Neural cell (in vitro differentiated cells): ENCODE measurements at regions not wholly inside any gene's neighbourhood (a gene's known extent, or its start where the extent isn't known, plus 50 kb on each side); places are given as distances from the start of the nearest gene placed in this dataset.

Experiments used
- H2AFZ ChIP-seq: fragments of 200-600, 300-800 bp; sonication (generic), shearing (Covaris generic); 2 replicates; pipeline ENCODE4 v1.6.0; 2014; ENCODE audit warnings: low read depth, mild to moderate bottlenecking, antibody characterized with exemption, low read length, moderate library complexity
- H3F3A ChIP-seq: fragments of 200-600 bp; shearing (Covaris generic); 2 replicates; pipeline ENCODE4 v1.6.1; 2016; ENCODE audit warnings: mild to moderate bottlenecking, moderate library complexity, mixed read lengths, antibody characterized with exemption, low read length; ENCODE audit not compliant: insufficient read depth, poor library complexity, severe bottlenecking
- H3K27ac ChIP-seq: fragments of 200-600, 300-800 bp; sonication (generic), shearing (Covaris generic); 2 replicates; pipeline ENCODE4 v1.5.1; 2014; ENCODE audit warnings: mild to moderate bottlenecking, low read length, moderate library complexity
- H3K27me3 ChIP-seq: fragments of 300-800, 200-600 bp; sonication (generic), shearing (Covaris generic); 2 replicates; pipeline ENCODE4 v1.6.0; 2014; ENCODE audit warnings: mild to moderate bottlenecking, low read depth, low read length, moderate library complexity; ENCODE audit not compliant: insufficient read depth
- H3K36me3 ChIP-seq: fragments of 300-800, 200-600 bp; sonication (generic), shearing (Covaris generic); 2 replicates; pipeline ENCODE4 v1.5.1; 2014; ENCODE audit warnings: mild to moderate bottlenecking, antibody characterized with exemption, low read length, moderate library complexity; ENCODE audit not compliant: insufficient read depth
- H3K4me2 ChIP-seq: fragments of 300-800, 200-600 bp; sonication (generic), shearing (Covaris generic); 2 replicates; pipeline ENCODE4 v1.6.0; 2014; ENCODE audit warnings: mild to moderate bottlenecking, low read length
- H3K4me3 ChIP-seq: fragments of 300-800, 200-600 bp; sonication (generic), shearing (Covaris generic); 2 replicates; pipeline ENCODE4 v1.5.1; 2014; ENCODE audit warnings: mild to moderate bottlenecking, low read length, moderate library complexity
- H3K79me2 ChIP-seq: fragments of 200-600 bp; shearing (Covaris generic); replicated peaks from 2 replicates; pipeline ENCODE4 v1.6.0; 2014; ENCODE audit warnings: mild to moderate bottlenecking, low read length, moderate library complexity; ENCODE audit not compliant: insufficient read depth
- H3K9ac ChIP-seq: fragments of 300-800, 200-600 bp; sonication (generic), shearing (Covaris generic); 2 replicates; pipeline ENCODE4 v1.6.1; 2016; ENCODE audit warnings: mild to moderate bottlenecking, low read length, mixed read lengths
- H3K9me2 ChIP-seq: fragments of 200-600 bp; shearing (Covaris generic); 2 replicates; pipeline ENCODE4 v1.6.1; 2016; ENCODE audit warnings: mild to moderate bottlenecking, low read length, mixed read lengths; ENCODE audit not compliant: insufficient read depth
- H3K9me3 ChIP-seq: fragments of 200-600, 300-800 bp; sonication (generic), shearing (Covaris generic); 2 replicates; pipeline ENCODE4 v1.6.1; 2016; ENCODE audit warnings: mild to moderate bottlenecking, mixed run types, low read length, moderate library complexity, mixed read lengths
- H4K20me1 ChIP-seq: fragments of 200-600 bp; shearing (Covaris generic); 2 replicates; pipeline ENCODE4 v1.6.1; 2016; ENCODE audit warnings: mild to moderate bottlenecking, mixed run types; ENCODE audit not compliant: insufficient read depth
- CTCF ChIP-seq: fragments of 450-650 bp; IDR thresholded peaks from 2 replicates; pipeline ENCODE4 v1.5.1; 2014; ENCODE audit warnings: antibody characterized with exemption, mild to moderate bottlenecking, moderate library complexity; ENCODE audit not compliant: poor library complexity, severe bottlenecking
- EP300 ChIP-seq: fragments of 450-650 bp; conservative IDR thresholded peaks from 2 replicates; pipeline ENCODE4 v1.6.1; 2014; ENCODE audit warnings: antibody characterized with exemption, mild to moderate bottlenecking, moderate library complexity; ENCODE audit not compliant: poor library complexity, severe bottlenecking
- EZH2 ChIP-seq: fragments of 200-600, 300-800 bp; shearing (Covaris generic), sonication (generic); IDR thresholded peaks from 2 replicates; pipeline ENCODE4 v1.6.1; 2014; ENCODE audit warnings: antibody characterized with exemption, low read length, borderline replicate concordance, mild to moderate bottlenecking; ENCODE audit not compliant: insufficient read depth, poor library complexity, severe bottlenecking
- MXI1 ChIP-seq: fragments of 450-650 bp; conservative IDR thresholded peaks from 2 replicates; pipeline ENCODE4 v1.6.1; 2014; ENCODE audit warnings: antibody characterized with exemption, mild to moderate bottlenecking; ENCODE audit not compliant: poor library complexity, severe bottlenecking
- POLR2AphosphoS5 ChIP-seq: IDR thresholded peaks from 2 replicates; pipeline ENCODE4 v1.6.1; 2012
- RAD21 ChIP-seq: fragments of 450-650 bp; conservative IDR thresholded peaks from 2 replicates; pipeline ENCODE4 v1.6.1; 2014; ENCODE audit warnings: antibody characterized with exemption, mild to moderate bottlenecking, moderate library complexity
- SMC3 ChIP-seq: fragments of 450-650 bp; conservative IDR thresholded peaks from 2 replicates; pipeline ENCODE4 v1.6.1; 2014; ENCODE audit warnings: antibody characterized with exemption, mild to moderate bottlenecking, moderate library complexity; ENCODE audit not compliant: poor library complexity
- TAF1 ChIP-seq: IDR thresholded peaks from 2 replicates; pipeline ENCODE4 v1.6.1; 2012; ENCODE audit warnings: low read depth
- TF ChIP-seq, protein P1 (sequence below): IDR thresholded peaks from 2 replicates; pipeline ENCODE4 v1.6.1; 2012; ENCODE audit warnings: borderline replicate concordance

DNA sequence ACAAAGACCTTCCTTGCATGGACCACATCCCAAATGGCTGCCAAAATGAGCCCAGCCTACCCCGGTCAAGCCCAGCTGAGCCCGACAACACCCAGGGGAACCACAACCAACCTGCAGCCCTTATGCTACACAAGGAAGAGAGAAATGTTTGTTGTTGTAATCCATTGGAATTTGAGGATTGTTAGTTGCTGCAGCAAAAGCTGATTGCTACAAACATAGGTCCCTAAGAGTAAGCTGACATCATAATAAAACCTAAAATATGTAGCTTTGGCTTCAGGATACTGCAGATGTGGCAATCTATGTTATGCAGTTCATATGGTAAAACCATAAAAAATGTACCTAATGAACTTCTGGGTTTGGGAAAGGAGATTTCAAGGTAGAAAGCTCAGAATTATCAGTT is 65.5 kb upstream of the DNAH14 start:
- H3K9me2 ChIP-seq: no peaks in the 10 kb centered on the region
- no peak overlapping the region for H3K4me3 ChIP-seq
- H2AFZ ChIP-seq: no peak overlapping the region
- no peaks in the 10 kb centered on the region for H3K79me2 ChIP-seq
- H4K20me1 ChIP-seq: no peaks in the 10 kb centered on the region
- no peak overlapping the region for H3K4me2 ChIP-seq
- no peaks in the 10 kb centered on the region for H3K27me3 ChIP-seq
- TF ChIP-seq EZH2: no peak
- no peak for TF ChIP-seq CTCF
- TF ChIP-seq POLR2AphosphoS5: no peak
- TF ChIP-seq MXI1: no peak
- no peak for TF ChIP-seq SMC3
- TF ChIP-seq TAF1: no peak
- no peak for TF ChIP-seq EP300
- TF ChIP-seq, protein P1, sequence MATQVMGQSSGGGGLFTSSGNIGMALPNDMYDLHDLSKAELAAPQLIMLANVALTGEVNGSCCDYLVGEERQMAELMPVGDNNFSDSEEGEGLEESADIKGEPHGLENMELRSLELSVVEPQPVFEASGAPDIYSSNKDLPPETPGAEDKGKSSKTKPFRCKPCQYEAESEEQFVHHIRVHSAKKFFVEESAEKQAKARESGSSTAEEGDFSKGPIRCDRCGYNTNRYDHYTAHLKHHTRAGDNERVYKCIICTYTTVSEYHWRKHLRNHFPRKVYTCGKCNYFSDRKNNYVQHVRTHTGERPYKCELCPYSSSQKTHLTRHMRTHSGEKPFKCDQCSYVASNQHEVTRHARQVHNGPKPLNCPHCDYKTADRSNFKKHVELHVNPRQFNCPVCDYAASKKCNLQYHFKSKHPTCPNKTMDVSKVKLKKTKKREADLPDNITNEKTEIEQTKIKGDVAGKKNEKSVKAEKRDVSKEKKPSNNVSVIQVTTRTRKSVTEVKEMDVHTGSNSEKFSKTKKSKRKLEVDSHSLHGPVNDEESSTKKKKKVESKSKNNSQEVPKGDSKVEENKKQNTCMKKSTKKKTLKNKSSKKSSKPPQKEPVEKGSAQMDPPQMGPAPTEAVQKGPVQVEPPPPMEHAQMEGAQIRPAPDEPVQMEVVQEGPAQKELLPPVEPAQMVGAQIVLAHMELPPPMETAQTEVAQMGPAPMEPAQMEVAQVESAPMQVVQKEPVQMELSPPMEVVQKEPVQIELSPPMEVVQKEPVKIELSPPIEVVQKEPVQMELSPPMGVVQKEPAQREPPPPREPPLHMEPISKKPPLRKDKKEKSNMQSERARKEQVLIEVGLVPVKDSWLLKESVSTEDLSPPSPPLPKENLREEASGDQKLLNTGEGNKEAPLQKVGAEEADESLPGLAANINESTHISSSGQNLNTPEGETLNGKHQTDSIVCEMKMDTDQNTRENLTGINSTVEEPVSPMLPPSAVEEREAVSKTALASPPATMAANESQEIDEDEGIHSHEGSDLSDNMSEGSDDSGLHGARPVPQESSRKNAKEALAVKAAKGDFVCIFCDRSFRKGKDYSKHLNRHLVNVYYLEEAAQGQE: no peak
- no peak for TF ChIP-seq RAD21
- H3K9ac ChIP-seq: no peak overlapping the region
- H3K27ac ChIP-seq: no peak overlapping the region
- H3F3A ChIP-seq: no peaks in the 10 kb centered on the region
- no peaks in the 10 kb centered on the region for H3K36me3 ChIP-seq
- H3K9me3 ChIP-seq: no peaks in the 10 kb centered on the region

GRCh38 chr1:224865510-224865909 is 64.0 kb upstream of the DNAH14 start:
- TF ChIP-seq TAF1 (no peak), RAD21 (no peak), EZH2 (no peak), EP300 (no peak), POLR2AphosphoS5 (no peak)
- H3F3A ChIP-seq: no peaks in the 10 kb centered on the region

GRCh38 chr1:224866940-224867339 is 62.5 kb upstream of the DNAH14 start:
- TF ChIP-seq EZH2: no peak
- no peak for TF ChIP-seq POLR2AphosphoS5
- TF ChIP-seq, protein P1: no peak
- no peak for TF ChIP-seq EP300
- TF ChIP-seq MXI1: no peak
- no peak for TF ChIP-seq SMC3
- no peak for TF ChIP-seq RAD21
- TF ChIP-seq TAF1: no peak
- TF ChIP-seq CTCF: no peak
- no peak overlapping the region for H3K4me2 ChIP-seq

More at GRCh38 chr1:224865510-224865909, 64.0 kb upstream of the DNAH14 start:
- Histone ChIP-seq H3K27me3 (no peaks in the 10 kb centered on the region), H4K20me1 (no peaks in the 10 kb centered on the region), H3K4me3 (no peak overlapping the region), H3K36me3 (no peaks in the 10 kb centered on the region), H3K79me2 (no peaks in the 10 kb centered on the region), H3K4me2 (no peak overlapping the region), H3K9me2 (no peaks in the 10 kb centered on the region), H3K9me3 (no peaks in the 10 kb centered on the region), H3K9ac (no peak overlapping the region), H2AFZ (no peak overlapping the region), H3K27ac (no peak overlapping the region)

More at GRCh38 chr1:224866940-224867339, 62.5 kb upstream of the DNAH14 start:
- no peaks in the 10 kb centered on the region for H3K9me2 ChIP-seq
- no peak overlapping the region for H3K9ac ChIP-seq
- H4K20me1 ChIP-seq: no peaks in the 10 kb centered on the region
- H2AFZ ChIP-seq: no peak overlapping the region
- no peaks in the 10 kb centered on the region for H3K79me2 ChIP-seq
- no peak overlapping the region for H3K27ac ChIP-seq
- H3K9me3 ChIP-seq: no peaks in the 10 kb centered on the region
- H3K27me3 ChIP-seq: no peaks in the 10 kb centered on the region
- no peaks in the 10 kb centered on the region for H3K36me3 ChIP-seq
- H3F3A ChIP-seq: no peaks in the 10 kb centered on the region
- no peak overlapping the region for H3K4me3 ChIP-seq
